ENCODE measurements at regions not wholly inside any gene's neighbourhood (a gene's known extent, or its start where the extent isn't known, plus 50 kb on each side); places are given as distances from the start of the nearest gene placed in this dataset.

DNA sequence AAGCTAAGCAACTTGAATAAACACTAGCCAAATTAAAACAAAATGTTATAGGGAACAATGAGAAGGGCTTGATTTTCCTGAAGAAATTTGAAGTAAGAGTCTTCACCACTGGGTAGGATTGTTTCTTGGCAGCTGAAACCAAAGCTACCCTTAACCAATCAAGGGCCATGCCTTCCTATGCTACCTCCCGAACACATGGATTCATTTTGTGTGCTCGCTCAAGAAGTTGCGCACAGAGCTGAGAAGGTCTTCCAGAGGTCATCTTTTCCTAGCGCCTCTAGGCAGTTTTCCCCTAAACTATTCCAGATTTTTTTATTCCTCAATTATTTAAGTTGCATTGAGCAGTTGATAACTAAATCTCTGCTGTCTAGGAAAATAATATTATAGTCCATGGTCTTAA, 264.6 kb downstream of the RBM43 start:
- Mint-ChIP-seq H3K27me3 (ENCODE audit: low read depth, unreplicated experiment) (no peaks in the 10 kb centered on the region), H3K4me3 (ENCODE audit: unreplicated experiment) (no peak overlapping the region), H3K27ac (ENCODE audit: unreplicated experiment) (no peak overlapping the region), H3K9me3 (ENCODE audit: unreplicated experiment) (no peaks in the 10 kb centered on the region), H3K4me1 (ENCODE audit: low read depth, unreplicated experiment) (no peaks in the 10 kb centered on the region), H3K36me3 (ENCODE audit: low read depth, unreplicated experiment) (no peaks in the 10 kb centered on the region)
- no peaks in the 10 kb centered on the region for H3K36me3 ChIP-seq (ENCODE audit: insufficient read depth, low read length)
- no peak overlapping the region for H2AFZ ChIP-seq (ENCODE audit: low read depth, low read length)
- no peak overlapping the region for H3K27ac ChIP-seq (ENCODE audit: low read depth, low read length)
- TF ChIP-seq, protein P1, sequence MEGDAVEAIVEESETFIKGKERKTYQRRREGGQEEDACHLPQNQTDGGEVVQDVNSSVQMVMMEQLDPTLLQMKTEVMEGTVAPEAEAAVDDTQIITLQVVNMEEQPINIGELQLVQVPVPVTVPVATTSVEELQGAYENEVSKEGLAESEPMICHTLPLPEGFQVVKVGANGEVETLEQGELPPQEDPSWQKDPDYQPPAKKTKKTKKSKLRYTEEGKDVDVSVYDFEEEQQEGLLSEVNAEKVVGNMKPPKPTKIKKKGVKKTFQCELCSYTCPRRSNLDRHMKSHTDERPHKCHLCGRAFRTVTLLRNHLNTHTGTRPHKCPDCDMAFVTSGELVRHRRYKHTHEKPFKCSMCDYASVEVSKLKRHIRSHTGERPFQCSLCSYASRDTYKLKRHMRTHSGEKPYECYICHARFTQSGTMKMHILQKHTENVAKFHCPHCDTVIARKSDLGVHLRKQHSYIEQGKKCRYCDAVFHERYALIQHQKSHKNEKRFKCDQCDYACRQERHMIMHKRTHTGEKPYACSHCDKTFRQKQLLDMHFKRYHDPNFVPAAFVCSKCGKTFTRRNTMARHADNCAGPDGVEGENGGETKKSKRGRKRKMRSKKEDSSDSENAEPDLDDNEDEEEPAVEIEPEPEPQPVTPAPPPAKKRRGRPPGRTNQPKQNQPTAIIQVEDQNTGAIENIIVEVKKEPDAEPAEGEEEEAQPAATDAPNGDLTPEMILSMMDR (IDR thresholded peaks at IDR 0.05; ENCODE audit: insufficient read depth, low read depth, low read length), result no peak
- TF ChIP-seq EZH2 (IDR thresholded peaks at IDR 0.05; ENCODE audit: insufficient read depth, low read length), result no peak
- no peak overlapping the region for H3K4me2 ChIP-seq (ENCODE audit: low read length)
- no peak overlapping the region for H3K4me3 ChIP-seq (ENCODE audit: insufficient read depth, low read depth, low read length)
- no peaks in the 10 kb centered on the region for H3K9me3 ChIP-seq (ENCODE audit: insufficient read depth, low read depth, low read length)
- no peak overlapping the region for H3K9ac ChIP-seq (ENCODE audit: low read length)
- H3K79me2 ChIP-seq (ENCODE audit: insufficient read depth, low read length), result no peaks in the 10 kb centered on the region
- DNase-seq (ENCODE audit: low read depth) (no peak), FAIRE-seq (no peak)
- H3K27me3 ChIP-seq (ENCODE audit: insufficient read depth, low read length), result no peaks in the 10 kb centered on the region
- H4K20me1 ChIP-seq (ENCODE audit: insufficient read depth, low read length), result no peaks in the 10 kb centered on the region
- H3K4me1 ChIP-seq (ENCODE audit: insufficient read depth, low read length), result no peaks in the 10 kb centered on the region

DNA sequence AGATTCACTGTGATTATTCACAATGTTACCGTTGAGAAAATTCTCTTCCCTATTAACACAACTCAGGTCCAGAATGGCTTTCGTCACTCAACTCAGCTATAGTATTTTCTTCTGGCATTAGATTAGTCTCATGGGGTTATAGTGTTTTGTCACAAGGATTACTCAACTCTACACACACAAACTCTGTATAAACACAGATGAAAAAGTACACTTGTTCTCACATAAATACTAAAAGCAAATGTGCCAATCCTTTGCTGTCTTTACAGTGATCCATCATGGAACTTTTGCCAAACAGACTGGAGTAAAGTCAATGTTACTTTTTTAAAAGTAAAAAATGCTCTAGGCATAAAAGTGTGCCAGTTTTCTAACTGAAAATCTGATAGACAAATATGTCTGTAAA, 267.6 kb downstream of the RBM43 start:
- Histone ChIP-seq H4K20me1 (ENCODE audit: insufficient read depth, low read length) (no peaks in the 10 kb centered on the region), H3K36me3 (ENCODE audit: insufficient read depth, low read length) (no peaks in the 10 kb centered on the region), H3K27me3 (ENCODE audit: insufficient read depth, low read length) (no peaks in the 10 kb centered on the region), H3K27ac (ENCODE audit: low read depth, low read length) (no peak overlapping the region), H3K4me3 (ENCODE audit: insufficient read depth, low read depth, low read length) (no peak overlapping the region), H3K4me1 (ENCODE audit: insufficient read depth, low read length) (no peaks in the 10 kb centered on the region), H3K79me2 (ENCODE audit: insufficient read depth, low read length) (no peaks in the 10 kb centered on the region), H2AFZ (ENCODE audit: low read depth, low read length) (no peak overlapping the region), H3K9ac (ENCODE audit: low read length) (no peak overlapping the region), H3K4me2 (ENCODE audit: low read length) (no peak overlapping the region), H3K9me3 (ENCODE audit: insufficient read depth, low read depth, low read length) (no peaks in the 10 kb centered on the region)
- no peak for DNase-seq (ENCODE audit: low read depth)
- Mint-ChIP-seq H3K4me3 (ENCODE audit: unreplicated experiment) (no peak overlapping the region), H3K27ac (ENCODE audit: unreplicated experiment) (no peak overlapping the region), H3K4me1 (ENCODE audit: low read depth, unreplicated experiment) (no peaks in the 10 kb centered on the region), H3K36me3 (ENCODE audit: low read depth, unreplicated experiment) (no peaks in the 10 kb centered on the region), H3K9me3 (ENCODE audit: unreplicated experiment) (peaks cover 1% of the 10 kb centered on the region), H3K27me3 (ENCODE audit: low read depth, unreplicated experiment) (no peaks in the 10 kb centered on the region)
- no peak for FAIRE-seq
- TF ChIP-seq, protein P1 (IDR thresholded peaks at IDR 0.05; ENCODE audit: insufficient read depth, low read depth, low read length), result no peak
- no peak for TF ChIP-seq EZH2 (IDR thresholded peaks at IDR 0.05; ENCODE audit: insufficient read depth, low read length)

DNA sequence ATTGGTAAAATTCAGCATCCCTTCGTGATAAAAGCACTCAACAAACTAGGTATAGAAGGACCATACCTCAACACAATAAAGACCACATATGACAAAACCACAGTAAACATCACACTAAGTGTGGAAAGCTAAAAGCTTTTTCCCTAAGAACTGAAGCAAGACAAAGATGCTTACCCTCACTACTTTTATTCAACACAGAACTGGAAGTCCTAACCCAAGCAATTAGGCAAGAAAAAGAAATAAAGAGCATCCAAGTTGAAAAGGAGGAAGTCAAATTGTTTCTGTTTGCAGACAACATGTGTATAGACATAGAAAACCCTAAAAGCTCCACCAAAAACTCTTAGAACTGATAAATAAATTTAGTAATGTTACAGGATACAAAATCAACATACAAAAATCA, 271.7 kb downstream of the RBM43 start:
- Histone ChIP-seq H3K9me3 (ENCODE audit: insufficient read depth, low read depth, low read length) (no peaks in the 10 kb centered on the region), H3K4me1 (ENCODE audit: insufficient read depth, low read length) (no peaks in the 10 kb centered on the region), H2AFZ (ENCODE audit: low read depth, low read length) (no peak overlapping the region), H3K4me3 (ENCODE audit: insufficient read depth, low read depth, low read length) (no peak overlapping the region), H4K20me1 (ENCODE audit: insufficient read depth, low read length) (no peaks in the 10 kb centered on the region), H3K36me3 (ENCODE audit: insufficient read depth, low read length) (no peaks in the 10 kb centered on the region), H3K27me3 (ENCODE audit: insufficient read depth, low read length) (no peaks in the 10 kb centered on the region), H3K79me2 (ENCODE audit: insufficient read depth, low read length) (no peaks in the 10 kb centered on the region), H3K4me2 (ENCODE audit: low read length) (no peak overlapping the region), H3K9ac (ENCODE audit: low read length) (no peak overlapping the region), H3K27ac (ENCODE audit: low read depth, low read length) (no peak overlapping the region)
- DNase-seq (ENCODE audit: low read depth), result no peak
- no peak overlapping the region for H3K27ac Mint-ChIP-seq (ENCODE audit: unreplicated experiment)
- H3K27me3 Mint-ChIP-seq (ENCODE audit: low read depth, unreplicated experiment), result peaks cover 4% of the 10 kb centered on the region
- no peak overlapping the region for H3K4me3 Mint-ChIP-seq (ENCODE audit: unreplicated experiment)
- H3K36me3 Mint-ChIP-seq (ENCODE audit: low read depth, unreplicated experiment), result no peaks in the 10 kb centered on the region
- no peaks in the 10 kb centered on the region for H3K4me1 Mint-ChIP-seq (ENCODE audit: low read depth, unreplicated experiment)
- FAIRE-seq, result no peak
- no peak for TF ChIP-seq EZH2 (IDR thresholded peaks at IDR 0.05; ENCODE audit: insufficient read depth, low read length)
- TF ChIP-seq, protein P1 (IDR thresholded peaks at IDR 0.05; ENCODE audit: insufficient read depth, low read depth, low read length), result no peak
- H3K9me3 Mint-ChIP-seq (ENCODE audit: unreplicated experiment), result peaks cover 1% of the 10 kb centered on the region

Data from astrocyte (in vitro differentiated cells and primary cell).